Cardiac fibroblast (primary cell): ENCODE measurements at regions not wholly inside any gene's neighbourhood (a gene's known extent, or its start where the extent isn't known, plus 50 kb on each side); places are given as distances from the start of the nearest gene placed in this dataset.

Experiments used
- DNase-seq, 2 donors: peaks; one replicate each; pipeline versions ENCODE4 v3.0.0 to v3.0.0-alpha.2; 2010; ENCODE audit warnings: low read depth in 2 of 2
- H3K4me3 ChIP-seq, 2 donors: replicated peaks in 1 of 2; 1 replicate in 1 of 2; 2 replicates in 1 of 2; pipeline ENCODE4 v1.5.1; 2011; ENCODE audit warnings: low read depth in 2 of 2, low read length in 2 of 2, mild to moderate bottlenecking in 2 of 2, moderate library complexity in 1 of 2
- CTCF ChIP-seq: IDR thresholded peaks from one replicate; pipeline ENCODE4 v1.5.1; 2011; ENCODE audit warnings: low read depth, mild to moderate bottlenecking, low read length, inconsistent platforms

- TF ChIP-seq CTCF: no peak
- no peak for DNase-seq
- no peak overlapping the region for H3K4me3 ChIP-seq
These were observed 444.3 kb downstream of the GPAM start for GRCh38 chr10:111739125-111739873.

- H3K4me3 ChIP-seq: no peak overlapping the region
- DNase-seq: no peak
- no peak for TF ChIP-seq CTCF
These were observed 443.8 kb downstream of the GPAM start for GRCh38 chr10:111739874-111740139.

GRCh38 chr10:111745982-111746381 lies 437.6 kb downstream of the GPAM start:
- DNase-seq: no peak
- no peak overlapping the region for H3K4me3 ChIP-seq
- no peak for TF ChIP-seq CTCF

- no peak for TF ChIP-seq CTCF
- H3K4me3 ChIP-seq: no peak overlapping the region
- peak in 1 of 2 donors; percentile 33 for DNase-seq
These were observed 435.8 kb downstream of the GPAM start for GRCh38 chr10:111747751-111748150.

- TF ChIP-seq CTCF: no peak
- H3K4me3 ChIP-seq: no peak overlapping the region
- DNase-seq: no peak
These were observed 435.4 kb downstream of the GPAM start for GRCh38 chr10:111748184-111748583.

GRCh38 chr10:111750165-111750849 lies 433.3 kb downstream of the GPAM start:
- H3K4me3 ChIP-seq: no peak overlapping the region
- DNase-seq: no peak
- TF ChIP-seq CTCF: no peak
